ENCODE measurements at regions not wholly inside any gene's neighbourhood (a gene's known extent, or its start where the extent isn't known, plus 50 kb on each side); places are given as distances from the start of the nearest gene placed in this dataset.

- Histone ChIP-seq H3K36me3 (no peaks in the 10 kb centered on the region), H3K4me3 (no peak overlapping the region), H3K27ac (no peak overlapping the region), H3K4me1 (no peaks in the 10 kb centered on the region), H3K9me3 (no peaks in the 10 kb centered on the region), H3K27me3 (no peaks in the 10 kb centered on the region)
- intact Hi-C loops (cut with DNase I; ENCODE audit: low total_unique reads): no loop called here
- no peak for DNase-seq (ENCODE audit: low spot score in 2 of 2)
- no peak for TF ChIP-seq POLR2AphosphoS5 (IDR thresholded peaks at IDR 0.05)
- no peak for TF ChIP-seq POLR2A (IDR thresholded peaks at IDR 0.05)
- TF ChIP-seq CTCF (IDR thresholded peaks at IDR 0.05): no peak
These were observed 122.8 kb upstream of the AGAP1 start for GRCh38 chr2:235371018-235371417.

DNA sequence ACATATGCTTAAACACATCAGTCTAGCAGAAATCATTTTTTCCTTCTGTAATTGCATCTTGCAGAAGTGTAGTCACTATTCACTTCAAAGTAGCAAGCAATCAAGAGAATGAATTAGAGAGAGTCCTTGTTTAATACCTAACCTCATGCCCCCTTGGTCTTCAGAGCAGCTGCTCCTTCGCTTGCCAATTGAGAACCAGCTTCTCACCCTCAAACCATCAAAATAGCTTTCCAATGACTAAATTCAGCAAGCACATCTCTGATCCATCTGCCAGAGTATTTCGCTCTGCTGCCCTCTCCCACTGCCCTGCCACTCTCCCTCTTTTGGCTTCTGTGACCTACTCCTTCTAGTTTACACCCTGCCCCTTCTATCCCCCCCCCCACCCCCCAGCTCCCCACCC, 120.7 kb upstream of the AGAP1 start:
- TF ChIP-seq POLR2AphosphoS5 (IDR thresholded peaks at IDR 0.05) (no peak), POLR2A (IDR thresholded peaks at IDR 0.05) (no peak), CTCF (IDR thresholded peaks at IDR 0.05) (no peak)
- Histone ChIP-seq H3K27me3 (no peaks in the 10 kb centered on the region), H3K4me1 (no peaks in the 10 kb centered on the region), H3K4me3 (no peak overlapping the region), H3K9me3 (no peaks in the 10 kb centered on the region), H3K27ac (no peak overlapping the region), H3K36me3 (no peaks in the 10 kb centered on the region)
- no peak for DNase-seq (ENCODE audit: low spot score in 2 of 2)
- intact Hi-C loops (cut with DNase I; ENCODE audit: low total_unique reads): no loop called here

DNA sequence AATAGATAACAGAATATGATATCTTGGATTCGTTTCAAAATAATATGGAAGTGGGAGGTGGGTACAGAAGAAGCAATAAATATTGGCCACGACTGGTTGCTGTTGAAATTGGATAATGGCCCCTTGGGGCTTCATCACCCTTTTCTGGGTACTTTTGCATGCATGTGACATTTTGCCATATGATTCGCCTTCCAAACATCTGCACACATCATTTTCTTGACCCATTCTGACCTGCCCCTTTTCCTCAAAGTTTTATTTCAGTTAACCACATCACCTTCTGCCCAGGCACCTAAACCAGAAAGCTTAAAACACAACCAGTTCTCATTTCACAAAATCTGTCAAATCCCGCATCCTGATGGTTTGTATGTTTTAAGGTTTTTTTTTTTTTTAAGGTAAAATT, 116.7 kb upstream of the AGAP1 start:
- Histone ChIP-seq H3K4me3 (no peak overlapping the region), H3K9me3 (no peaks in the 10 kb centered on the region)
- DNase-seq (ENCODE audit: low spot score in 2 of 2): no peak

DNA sequence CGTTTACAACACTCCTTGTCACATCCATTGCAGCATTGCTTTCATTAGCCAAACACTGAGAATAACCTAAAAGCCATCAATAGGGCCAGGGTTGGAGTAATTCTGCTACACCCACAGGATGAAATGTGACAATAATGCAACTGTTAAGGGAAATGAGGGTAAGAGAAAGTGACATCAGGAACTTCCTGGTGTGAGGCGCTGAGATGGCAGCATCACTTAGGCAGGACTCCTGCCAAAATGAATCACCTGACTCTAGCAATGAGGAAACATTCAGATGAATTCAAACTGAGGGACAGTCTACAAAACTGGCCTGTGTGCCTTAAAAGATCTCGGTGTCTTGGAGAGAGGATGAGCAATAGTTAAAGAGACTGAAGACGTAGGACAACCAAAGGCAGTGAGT, 115.6 kb upstream of the AGAP1 start:
- H3K4me1 ChIP-seq: no peaks in the 10 kb centered on the region
- intact Hi-C loops (cut with DNase I; ENCODE audit: low total_unique reads): no loop called here
- H3K27ac ChIP-seq: peak overlapping the region; percentile 49 to 73
- H3K27me3 ChIP-seq: no peaks in the 10 kb centered on the region
- no peak overlapping the region for H3K4me3 ChIP-seq
- no peaks in the 10 kb centered on the region for H3K36me3 ChIP-seq
- H3K9me3 ChIP-seq: no peaks in the 10 kb centered on the region
- DNase-seq (ENCODE audit: low spot score in 2 of 2): peak in 1 of 2 donors; percentile 69
- no peak for TF ChIP-seq POLR2A (IDR thresholded peaks at IDR 0.05)
- peak in 1 of 3 donors; percentile 28 for TF ChIP-seq POLR2AphosphoS5 (IDR thresholded peaks at IDR 0.05)

More for the DNA sequence above, 116.7 kb upstream of the AGAP1 start:
- H3K4me1 ChIP-seq: no peaks in the 10 kb centered on the region
- TF ChIP-seq POLR2AphosphoS5 (IDR thresholded peaks at IDR 0.05) (no peak), POLR2A (IDR thresholded peaks at IDR 0.05) (no peak), CTCF (IDR thresholded peaks at IDR 0.05) (no peak)
- H3K27me3 ChIP-seq: no peaks in the 10 kb centered on the region
- H3K27ac ChIP-seq: peak overlapping the region in 1 of 2 donors; percentile 73
- H3K36me3 ChIP-seq: no peaks in the 10 kb centered on the region
- intact Hi-C loops (cut with DNase I; ENCODE audit: low total_unique reads): no loop called here

- Histone ChIP-seq H3K27me3 (no peaks in the 10 kb centered on the region), H3K27ac (peak overlapping the region; percentile 36 to 73), H3K4me3 (no peak overlapping the region), H3K9me3 (no peaks in the 10 kb centered on the region), H3K4me1 (no peaks in the 10 kb centered on the region), H3K36me3 (no peaks in the 10 kb centered on the region)
- TF ChIP-seq CTCF (IDR thresholded peaks at IDR 0.05) (no peak), POLR2AphosphoS5 (IDR thresholded peaks at IDR 0.05) (no peak), POLR2A (IDR thresholded peaks at IDR 0.05) (no peak)
- intact Hi-C loops (cut with DNase I; ENCODE audit: low total_unique reads): no loop called here
- no peak for DNase-seq (ENCODE audit: low spot score in 2 of 2)
These were observed 114.9 kb upstream of the AGAP1 start for GRCh38 chr2:235378944-235379343.

All from breast epithelium (tissue), 4 donors.